ENCODE measurements at regions not wholly inside any gene's neighbourhood (a gene's known extent, or its start where the extent isn't known, plus 50 kb on each side); places are given as distances from the start of the nearest gene placed in this dataset.
"Not testable (repeated sequence)": the region's sequence is repeated elsewhere in the genome, so short reads cannot be mapped to it uniquely, and the experiment has no call there.

DNA sequence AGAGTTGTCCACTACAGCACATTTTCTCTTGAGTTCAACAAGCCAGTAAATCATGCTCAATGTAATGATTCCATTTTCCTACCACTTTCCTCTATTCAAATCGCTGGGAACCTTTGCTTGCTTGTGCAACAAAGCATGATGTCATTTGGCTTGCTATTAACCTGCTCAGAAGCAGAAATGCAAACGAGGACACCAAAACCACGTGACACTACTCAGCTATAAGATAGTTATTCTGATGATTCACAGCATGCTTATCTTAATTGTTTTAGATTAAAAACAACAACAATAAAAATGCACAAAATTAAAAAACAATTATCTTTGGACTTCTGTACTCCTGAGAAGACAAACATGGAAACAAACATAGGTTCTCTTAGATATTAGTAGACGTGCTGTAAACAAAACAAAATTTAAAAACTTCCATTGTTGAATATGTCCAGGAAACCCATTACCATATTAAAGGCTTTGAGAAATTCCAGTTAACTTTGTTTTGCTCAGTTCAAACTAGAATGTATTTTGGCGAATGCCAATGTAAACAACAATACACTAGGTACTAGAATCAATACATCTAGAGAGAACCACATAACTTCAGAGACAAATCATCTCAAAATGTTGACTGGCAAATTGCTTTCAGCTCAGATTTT is 77.5 kb upstream of the KRAS start:
- DNase-seq = no peak

DNA sequence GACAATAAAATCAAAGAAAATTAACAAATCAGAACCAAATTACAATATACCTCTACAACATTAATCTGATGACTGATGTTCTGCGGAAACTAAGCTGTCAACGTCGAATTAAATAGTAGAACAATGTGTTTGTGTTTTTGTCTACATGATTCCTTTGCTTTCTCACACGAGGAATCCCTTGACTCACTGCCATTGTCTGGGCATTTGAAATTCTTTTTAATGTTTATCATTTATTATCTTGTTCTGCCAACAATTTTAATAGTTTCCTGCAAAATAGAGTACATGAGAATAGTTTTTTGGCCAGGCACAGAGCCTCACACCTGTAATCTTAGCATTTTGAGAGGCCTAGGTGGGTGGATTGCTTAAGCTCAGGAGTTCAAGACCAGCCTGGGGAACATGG is 76.6 kb upstream of the KRAS start:
- no peak for DNase-seq

DNA sequence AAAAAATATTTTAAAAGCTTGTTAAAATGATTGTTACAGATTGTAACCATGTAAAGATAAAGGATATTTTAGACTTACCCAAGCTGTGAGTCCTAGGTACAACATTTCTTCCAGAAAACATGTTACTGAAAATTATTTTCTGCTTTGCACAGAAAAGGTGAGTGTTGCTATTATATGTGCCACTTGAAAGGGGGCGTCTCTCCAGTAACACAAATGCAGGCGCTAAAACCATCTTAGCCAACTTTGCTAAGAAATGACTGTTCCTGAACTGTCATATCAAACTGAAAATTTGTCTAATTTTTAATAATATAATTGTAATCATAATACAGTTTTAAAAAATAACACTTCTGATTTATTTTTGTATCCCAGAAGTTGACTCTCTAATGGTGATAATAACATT is 75.6 kb upstream of the KRAS start:
- DNase-seq = no peak

- DNase-seq = no peak
Measured at GRCh38 chr12:25324861-25325260, 74.1 kb upstream of the KRAS start.

DNA sequence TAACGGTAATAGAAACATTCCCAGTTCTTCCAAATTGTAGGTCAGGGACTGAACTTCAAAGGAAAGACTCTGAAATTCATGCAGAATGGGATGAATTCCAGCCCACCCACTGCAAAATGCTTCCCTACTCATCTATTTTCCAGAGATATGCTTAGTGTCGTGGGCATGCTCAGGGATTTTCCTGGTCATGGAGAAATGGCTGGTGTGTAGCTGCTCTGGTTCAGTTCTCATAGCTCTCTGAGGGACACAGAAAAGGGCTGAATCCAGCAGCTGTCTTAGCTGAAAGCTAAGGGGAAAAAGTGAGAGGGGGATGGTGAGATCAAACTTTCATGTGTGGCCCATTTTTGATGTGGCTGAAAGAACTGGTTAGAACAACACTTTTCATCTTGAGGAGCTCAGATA is 72.9 kb upstream of the KRAS start:
- DNase-seq = no peak

DNA sequence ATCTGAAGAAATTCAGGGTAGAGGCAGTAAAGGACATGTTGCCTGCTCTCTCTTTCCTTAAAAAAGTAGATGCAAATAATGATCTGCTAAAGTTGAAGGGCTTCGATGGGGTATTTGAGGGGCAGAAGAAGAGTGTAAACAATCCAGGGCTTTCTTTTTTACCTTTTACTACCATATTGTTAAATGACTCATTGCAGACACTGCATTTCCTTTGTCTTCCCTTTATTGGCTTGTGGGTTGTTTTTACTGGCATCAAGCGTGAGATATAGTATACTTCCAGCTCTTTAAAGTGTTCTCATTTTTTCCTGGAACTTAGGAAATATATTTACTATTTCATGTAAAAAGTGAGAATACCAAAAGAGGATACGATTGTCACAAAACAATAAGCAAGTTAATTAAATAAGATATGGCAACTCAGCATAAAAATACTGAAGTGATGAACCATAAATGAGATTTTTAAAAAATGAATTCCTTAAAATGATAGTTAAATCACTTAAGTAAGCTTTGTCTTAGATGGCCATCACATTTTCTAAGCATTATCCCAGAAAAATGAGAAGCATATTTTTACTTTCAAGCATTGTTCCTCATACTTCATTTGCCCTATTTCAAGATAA is 72.3 kb upstream of the KRAS start:
- no peak for DNase-seq

DNA sequence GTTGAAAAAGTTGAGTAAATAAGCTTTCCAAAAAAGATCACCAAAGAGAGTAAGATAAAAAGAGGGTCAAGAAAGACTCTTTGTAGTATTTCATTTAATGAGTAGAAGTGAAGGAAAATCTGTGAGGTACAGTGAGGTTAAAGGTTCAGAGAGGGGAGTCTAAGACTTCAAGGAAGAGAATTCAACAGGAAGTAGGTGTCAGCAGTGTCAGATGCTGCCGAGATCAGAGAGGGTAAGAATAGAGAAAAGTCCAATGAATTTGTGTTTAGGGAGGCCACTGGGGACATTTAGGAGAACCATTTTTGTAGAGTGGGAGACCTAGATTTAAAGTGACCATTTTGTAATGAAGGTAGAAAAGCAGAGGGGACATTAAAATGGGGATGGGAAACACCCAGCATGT is 71.6 kb upstream of the KRAS start:
- DNase-seq = no peak

DNA sequence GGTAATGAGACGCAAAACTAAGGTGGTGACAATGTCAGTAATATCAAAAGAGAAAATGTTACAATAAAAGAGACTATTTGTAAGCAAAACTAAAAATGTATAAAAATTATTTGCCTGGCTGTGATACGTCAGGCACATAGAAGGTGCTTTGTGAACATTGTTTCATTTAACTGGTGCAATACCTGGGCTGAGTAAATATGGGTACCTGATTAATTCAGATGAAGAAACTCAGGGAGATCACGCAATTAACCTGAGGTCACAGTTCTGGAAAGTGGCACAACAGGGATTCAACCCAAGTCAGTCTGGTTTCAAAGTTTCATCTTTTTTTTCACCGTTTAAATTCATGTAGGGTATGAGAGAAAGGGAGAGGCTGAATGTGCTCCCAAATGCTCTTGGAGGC is 71.0 kb upstream of the KRAS start:
- DNase-seq = no peak

DNA sequence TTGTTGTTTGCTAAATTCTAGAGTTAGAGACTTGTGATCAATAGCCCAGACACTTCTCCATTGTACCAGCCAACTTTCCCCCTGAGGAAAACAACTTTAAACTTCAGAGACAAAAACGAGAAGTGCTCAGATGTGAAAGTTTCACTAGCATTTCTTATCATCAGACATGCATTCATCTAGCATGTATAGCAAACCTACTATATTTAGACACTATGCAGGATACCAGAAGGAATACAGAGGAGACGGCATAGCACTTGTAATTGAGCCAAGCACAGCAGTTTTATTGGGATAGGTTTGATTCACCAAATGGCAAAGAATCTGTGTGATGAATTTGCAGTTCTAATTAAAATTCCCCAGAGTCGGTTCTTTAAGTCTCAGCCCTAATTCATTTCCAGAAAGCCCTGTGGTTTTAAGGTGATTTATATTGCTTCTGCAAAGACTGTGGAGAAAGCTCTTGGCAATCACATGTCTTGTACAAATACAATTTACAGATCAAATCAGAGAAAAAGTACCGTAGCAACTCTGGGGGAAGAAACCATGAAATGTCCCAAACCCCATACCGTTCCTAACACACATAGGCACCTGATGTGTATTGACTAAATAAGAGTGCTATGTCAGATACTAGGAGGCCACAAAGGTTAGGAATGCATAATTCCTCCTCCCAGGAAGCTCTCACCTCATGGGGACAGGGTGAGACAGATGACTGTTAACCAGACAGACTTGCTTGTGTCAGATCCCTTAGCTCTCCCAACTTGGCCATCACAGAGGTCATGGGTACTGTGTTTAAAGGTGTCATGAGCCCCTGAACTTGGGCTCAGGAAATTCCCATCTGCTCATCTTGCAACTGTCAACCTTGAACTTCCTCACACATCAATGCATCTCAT is 69.6 kb upstream of the KRAS start:
- no peak for DNase-seq

DNA sequence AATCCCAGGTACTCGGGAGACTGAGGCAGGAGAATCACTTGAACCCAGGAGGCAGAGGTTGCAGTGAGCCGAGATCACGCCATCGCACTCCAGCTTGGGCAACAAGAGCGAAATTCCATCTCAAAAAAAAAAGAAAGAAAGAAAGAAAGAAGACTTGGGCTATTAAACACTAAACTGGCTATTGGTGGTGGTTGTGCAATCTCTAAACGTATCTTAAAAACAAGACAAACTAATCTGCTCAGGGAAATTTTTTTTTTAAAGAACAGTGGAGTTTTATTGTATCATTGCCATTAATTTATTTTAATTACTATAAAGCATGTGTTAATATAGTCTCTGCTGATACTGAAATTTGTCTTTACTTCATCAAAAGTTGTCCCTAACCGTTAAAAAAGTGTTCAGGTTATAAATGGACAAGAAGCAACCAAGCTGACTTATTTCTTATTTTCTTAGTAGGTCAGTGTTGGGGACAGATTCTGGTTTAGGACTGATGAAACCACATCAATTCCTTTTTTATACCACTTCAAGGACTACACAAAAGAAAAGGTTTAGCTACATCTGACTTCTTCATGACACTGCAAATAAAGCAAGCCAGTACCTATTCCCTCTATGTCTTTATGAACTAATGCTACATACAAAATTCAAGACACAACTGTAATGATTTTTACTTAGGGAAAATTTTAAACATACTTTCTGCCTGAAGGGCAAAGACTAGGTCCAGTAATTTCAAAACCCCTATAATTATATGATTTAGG is 68.7 kb upstream of the KRAS start:
- no peak for DNase-seq

GRCh38 chr12:25317553-25317952 is 66.8 kb upstream of the KRAS start:
- no peak for DNase-seq

GRCh38 chr12:25315388-25315787 is 64.7 kb upstream of the KRAS start:
- DNase-seq = no peak

- not testable (repeated sequence) for DNase-seq
Measured at GRCh38 chr12:25313266-25313990, 62.7 kb upstream of the KRAS start.

GRCh38 chr12:25311506-25311905 is 60.8 kb upstream of the KRAS start:
- no peak for DNase-seq

GRCh38 chr12:25310071-25310470 is 59.3 kb upstream of the KRAS start:
- DNase-seq = not testable (repeated sequence)

DNA sequence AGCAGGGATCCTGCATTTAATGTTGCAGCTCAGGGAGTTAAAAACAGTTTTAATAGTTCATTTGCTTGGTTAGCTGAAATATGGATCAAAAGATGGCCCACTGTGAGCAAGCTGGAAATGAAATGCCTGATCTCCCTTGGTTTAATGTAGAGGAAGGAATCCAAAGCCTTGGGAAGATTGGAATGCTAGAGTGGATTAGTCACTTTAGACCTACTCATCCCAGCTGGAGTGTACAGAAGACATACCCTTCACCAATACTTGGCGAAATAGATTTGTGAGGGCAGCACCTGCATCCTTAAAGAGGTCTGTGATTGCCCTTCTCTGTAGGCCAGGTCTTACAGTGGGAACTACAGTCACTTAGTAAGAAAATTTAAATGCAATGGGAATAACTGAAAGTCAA is 58.0 kb upstream of the KRAS start:
- DNase-seq = no peak

DNA sequence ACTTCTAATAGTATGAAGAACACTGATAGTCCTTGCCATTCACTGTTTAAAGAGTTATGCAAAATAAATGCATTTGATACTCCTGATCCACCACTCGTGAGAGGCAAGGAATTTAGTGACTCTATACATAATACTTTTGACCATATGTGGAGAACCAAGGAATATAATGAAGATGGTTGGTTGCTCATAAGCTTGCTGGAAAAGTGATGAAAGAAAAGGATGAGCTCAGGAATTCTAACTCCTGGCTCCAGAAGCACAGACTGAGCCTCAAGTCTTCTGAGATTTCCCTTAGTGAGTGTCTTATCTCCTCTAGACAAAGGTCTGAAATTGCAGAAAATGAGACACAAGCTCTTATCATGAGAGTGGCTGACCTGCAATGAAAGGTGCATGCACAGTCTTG is 57.1 kb upstream of the KRAS start:
- no peak for DNase-seq

- no peak for DNase-seq
Measured at GRCh38 chr12:25301798-25302197, 51.1 kb upstream of the KRAS start.
